ENCODE measurements at regions not wholly inside any gene's neighbourhood (a gene's known extent, or its start where the extent isn't known, plus 50 kb on each side); places are given as distances from the start of the nearest gene placed in this dataset.

- no peaks in the 10 kb centered on the region for H3K9me3 ChIP-seq (ENCODE audit: control insufficient read depth, low read depth, low read length)
- DNase-seq (ENCODE audit: low read depth, low spot score) (no peak), FAIRE-seq (no peak)
- peaks cover 15% of the 10 kb centered on the region for H3K4me1 ChIP-seq (ENCODE audit: control insufficient read depth, extremely low read depth, insufficient read depth, low read length)
- no peak overlapping the region for H2AFZ ChIP-seq (ENCODE audit: control insufficient read depth, low read length)
- H3K9me1 ChIP-seq (ENCODE audit: control insufficient read depth, extremely low read depth, insufficient read depth, low read length) = no peaks in the 10 kb centered on the region
- no peak overlapping the region for H3K9ac ChIP-seq (ENCODE audit: control insufficient read depth, extremely low read depth, insufficient read depth, low read length)
- H3K79me2 ChIP-seq (ENCODE audit: control insufficient read depth, insufficient read depth, low read length) = no peaks in the 10 kb centered on the region
- H3K36me3 ChIP-seq (ENCODE audit: control insufficient read depth in 2 of 2, extremely low read depth in 1 of 2, insufficient read depth in 2 of 2, low read length in 2 of 2) = no peaks in the 10 kb centered on the region
- H3K4me3 ChIP-seq (ENCODE audit: control insufficient read depth in 2 of 3, extremely low read depth in 1 of 3, insufficient read depth in 2 of 3, low read depth in 1 of 3, low read length in 3 of 3) = no peak overlapping the region
- dilution Hi-C loops (cut with MboI; ENCODE audit: extremely low pct_ligation_motif_present, low sequenced_read_pairs) = no loop called here
- no peaks in the 10 kb centered on the region for H3K27me3 ChIP-seq (ENCODE audit: control insufficient read depth, extremely low read depth, insufficient read depth, low read length)
- no peak overlapping the region for H3K4me2 ChIP-seq (ENCODE audit: control insufficient read depth, extremely low read depth, insufficient read depth, low read depth, low read length)
- H3K27ac ChIP-seq (ENCODE audit: control insufficient read depth, insufficient read depth, low read length) = no peak overlapping the region
- no peaks in the 10 kb centered on the region for H4K20me1 ChIP-seq (ENCODE audit: control insufficient read depth, extremely low read depth, insufficient read depth, low read length)
- TF ChIP-seq CTCF (optimal IDR thresholded peaks at IDR 0.05 in 1 of 3, IDR thresholded peaks at IDR 0.05 in 1 of 3, conservative IDR thresholded peaks at IDR 0.05 in 1 of 3; ENCODE audit: extremely low read depth in 1 of 3, insufficient read depth in 2 of 3, low read length in 3 of 3) (no peak), EZH2 (IDR thresholded peaks at IDR 0.05; ENCODE audit: low read length) (no peak)
Measured at GRCh38 chr4:83204731-83205130, 79.9 kb downstream of the COQ2 start.

DNA sequence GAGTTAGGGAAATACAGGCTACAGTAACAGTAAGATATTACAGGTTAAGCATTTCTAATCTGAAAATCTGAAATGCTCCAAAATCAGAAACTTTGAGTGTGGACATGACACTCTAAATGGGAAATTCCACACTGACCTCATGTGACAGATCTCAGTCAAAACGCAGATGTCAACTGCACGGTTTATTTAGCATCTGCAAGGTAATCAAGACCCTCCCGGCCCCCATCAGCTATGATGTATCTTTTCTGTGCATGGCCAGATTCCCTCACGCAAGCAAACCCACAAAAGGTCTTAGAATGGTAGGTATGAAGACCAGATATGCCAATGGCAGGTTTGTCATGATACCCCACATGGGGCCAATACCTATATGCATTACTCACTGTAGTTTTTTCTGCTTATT, 82.8 kb downstream of the COQ2 start:
- no peaks in the 10 kb centered on the region for H4K20me1 ChIP-seq (ENCODE audit: control insufficient read depth, extremely low read depth, insufficient read depth, low read length)
- no peaks in the 10 kb centered on the region for H3K9me3 ChIP-seq (ENCODE audit: control insufficient read depth, low read depth, low read length)
- H3K4me2 ChIP-seq (ENCODE audit: control insufficient read depth, extremely low read depth, insufficient read depth, low read depth, low read length) = no peak overlapping the region
- no peak overlapping the region for H3K9ac ChIP-seq (ENCODE audit: control insufficient read depth, extremely low read depth, insufficient read depth, low read length)
- DNase-seq (ENCODE audit: low read depth, low spot score) (no peak), FAIRE-seq (no peak)
- H3K27me3 ChIP-seq (ENCODE audit: control insufficient read depth, extremely low read depth, insufficient read depth, low read length) = no peaks in the 10 kb centered on the region
- H3K4me3 ChIP-seq (ENCODE audit: control insufficient read depth in 2 of 3, extremely low read depth in 1 of 3, insufficient read depth in 2 of 3, low read depth in 1 of 3, low read length in 3 of 3) = no peak overlapping the region
- H3K4me1 ChIP-seq (ENCODE audit: control insufficient read depth, extremely low read depth, insufficient read depth, low read length) = no peaks in the 10 kb centered on the region
- no peaks in the 10 kb centered on the region for H3K9me1 ChIP-seq (ENCODE audit: control insufficient read depth, extremely low read depth, insufficient read depth, low read length)
- H3K27ac ChIP-seq (ENCODE audit: control insufficient read depth, insufficient read depth, low read length) = no peak overlapping the region
- no peak for TF ChIP-seq EZH2 (IDR thresholded peaks at IDR 0.05; ENCODE audit: low read length)
- TF ChIP-seq CTCF (optimal IDR thresholded peaks at IDR 0.05 in 1 of 3, IDR thresholded peaks at IDR 0.05 in 1 of 3, conservative IDR thresholded peaks at IDR 0.05 in 1 of 3; ENCODE audit: extremely low read depth in 1 of 3, insufficient read depth in 2 of 3, low read length in 3 of 3) = no peak
- H3K36me3 ChIP-seq (ENCODE audit: control insufficient read depth in 2 of 2, extremely low read depth in 1 of 2, insufficient read depth in 2 of 2, low read length in 2 of 2) = no peaks in the 10 kb centered on the region
- H3K79me2 ChIP-seq (ENCODE audit: control insufficient read depth, insufficient read depth, low read length) = no peaks in the 10 kb centered on the region
- dilution Hi-C loops (cut with MboI; ENCODE audit: extremely low pct_ligation_motif_present, low sequenced_read_pairs) = no loop called here
- H2AFZ ChIP-seq (ENCODE audit: control insufficient read depth, low read length) = no peak overlapping the region

All from keratinocyte (primary cell).